K562 (cell line): ENCODE measurements at regions not wholly inside any gene's neighbourhood (a gene's known extent, or its start where the extent isn't known, plus 50 kb on each side); places are given as distances from the start of the nearest gene placed in this dataset.

ENCODE experiments used
- ATAC-seq: fragments of 200-7000 bp; cut with Tn5 transposase; 3 replicates; pipeline ENCODE4 v1.9.1; 2020; ENCODE audit warnings: moderate library complexity
- BruUV-seq: library from RNA; stranded (reverse); fragments of 400-500 nt; replicated peaks from 2 replicates; lab custom pipeline; 2021; lab: Mats Ljungman, UMichigan
- CTCF ChIA-PET: fragments of 300-600 bp; formaldehyde crosslinking; extraction: SDS; loops from one replicate; lab custom pipeline; 2021; ENCODE audit warnings: low intra/inter-chr PET ratio; lab: Yijun Ruan, JAX
- POLR2A ChIA-PET: fragments of 300-600, 350-650 bp; sonication (Branson Sonifier 250); formaldehyde crosslinking; extraction: SDS; loops from one replicate; lab custom pipeline; 2021; ENCODE audit warnings: antibody characterized with exemption, inconsistent platforms; lab: Yijun Ruan, JAX
- DNase-seq, 4 experiments: peaks; one replicate each; pipeline versions ENCODE4 v3.0.0 to v3.0.0-alpha.2; 2011 to 2018; ENCODE audit warnings: low spot score in 3 of 4, mixed read lengths in 3 of 4; ENCODE audit errors: extremely low read depth in 1 of 4
- FAIRE-seq: peaks from 2 replicates; lab custom pipeline; 2011; peaks lifted over from hg19 to GRCh38; lab: Jason Lieb, UNC
- H2AFZ ChIP-seq: 2 replicates; pipeline ENCODE4 v1.6.0; 2011; ENCODE audit warnings: low read depth, low read length, control low read depth, inconsistent platforms
- H3K27ac ChIP-seq: fragments of 200-600 bp; 3 replicates; pipeline ENCODE4 v1.8.0; 2011; ENCODE audit warnings: low read depth, mild to moderate bottlenecking, control low read depth, inconsistent platforms, low read length, moderate library complexity, mixed read lengths; ENCODE audit errors: extremely low read depth
- H3K27me3 ChIP-seq, 2 experiments: fragments of 300-600 bp in 1 of 2; 2 replicates in 1 of 2; 3 replicates in 1 of 2; pipeline versions ENCODE4 v1.6.0 to v1.8.0; 2011; ENCODE audit warnings: inconsistent platforms in 2 of 2, low read length in 2 of 2, mild to moderate bottlenecking in 1 of 2, mixed read lengths in 1 of 2, moderate library complexity in 1 of 2; ENCODE audit not compliant: control insufficient read depth in 2 of 2, insufficient read depth in 2 of 2
- H3K36me3 ChIP-seq: fragments of 300-600 bp; 3 replicates; pipeline ENCODE4 v1.8.0; 2011; ENCODE audit warnings: mild to moderate bottlenecking, low read length, inconsistent platforms; ENCODE audit not compliant: control insufficient read depth, insufficient read depth
- H3K4me1 ChIP-seq, 2 experiments: fragments of 200-600 bp in 1 of 2; replicated peaks in 1 of 2; 2 replicates in 1 of 2; 3 replicates in 1 of 2; pipeline versions ENCODE4 v1.5.1 to v1.8.0; 2011; ENCODE audit warnings: inconsistent platforms in 2 of 2, low read length in 2 of 2, mild to moderate bottlenecking in 1 of 2, mixed read lengths in 1 of 2, moderate library complexity in 1 of 2; ENCODE audit not compliant: control insufficient read depth in 2 of 2, insufficient read depth in 2 of 2
- H3K4me2 ChIP-seq: 2 replicates; pipeline ENCODE4 v1.6.1; 2011; ENCODE audit warnings: low read length, control low read depth, inconsistent platforms, mixed read lengths; ENCODE audit not compliant: insufficient read depth
- H3K4me3 ChIP-seq: fragments of 200-600 bp; sonication (generic), shearing (Covaris generic); 2 replicates; pipeline ENCODE4 v1.5.1; 2016; ENCODE audit warnings: control low read depth, inconsistent platforms
- H3K79me2 ChIP-seq: fragments of 200-600 bp; 3 replicates; pipeline ENCODE4 v1.8.0; 2011; ENCODE audit warnings: low read length, inconsistent platforms; ENCODE audit not compliant: control insufficient read depth, insufficient read depth
- H3K9ac ChIP-seq, 2 experiments: 2 replicates each; pipeline versions ENCODE4 v1.6.0 to v1.6.1; 2011; ENCODE audit warnings: low read depth in 2 of 2, low read length in 2 of 2, control low read depth in 1 of 2, inconsistent platforms in 1 of 2, mild to moderate bottlenecking in 1 of 2, mixed read lengths in 1 of 2; ENCODE audit not compliant: insufficient read depth in 1 of 2
- H3K9me1 ChIP-seq: one replicate; pipeline ENCODE4 v1.6.0; 2011; ENCODE audit warnings: inconsistent platforms, mild to moderate bottlenecking, low read length, moderate library complexity; ENCODE audit not compliant: control insufficient read depth, insufficient read depth
- H3K9me3 ChIP-seq: replicated peaks from 2 replicates; pipeline ENCODE4 v1.5.1; 2011; ENCODE audit warnings: low read depth, low read length, inconsistent platforms; ENCODE audit not compliant: control insufficient read depth, insufficient read depth
- H4K20me1 ChIP-seq: replicated peaks from 2 replicates; pipeline ENCODE4 v1.6.1; 2011; ENCODE audit warnings: low read length, inconsistent platforms, mixed read lengths; ENCODE audit not compliant: control insufficient read depth, insufficient read depth
- CHCHD3 ChIP-seq: fragments of 250-450 bp; sonication (Bioruptor Pico); IDR thresholded peaks from 2 replicates; pipeline ENCODE4 v2.1.2; 2022; ENCODE audit warnings: mild to moderate bottlenecking
- DLX4 ChIP-seq: fragments of 250-450 bp; sonication (Bioruptor Pico); IDR thresholded peaks from 2 replicates; pipeline ENCODE4 v1.6.1; 2021; ENCODE audit warnings: mild to moderate bottlenecking
- ILK ChIP-seq: fragments of 450-650 bp; IDR thresholded peaks from 2 replicates; pipeline ENCODE4 v1.6.1; 2016; ENCODE audit warnings: missing genetic modification characterization, low read depth, mild to moderate bottlenecking, missing compliant biosample characterization, moderate library complexity, borderline replicate concordance
- MTA2 ChIP-seq: fragments of 450-650 bp; IDR thresholded peaks from 2 replicates; pipeline ENCODE4 v1.6.1; 2016; ENCODE audit warnings: low read depth
- MYBL2 ChIP-seq, 2 experiments: fragments of 450-650 bp in 1 of 2; sonication (generic) in 1 of 2; formaldehyde crosslinking in 1 of 2; IDR thresholded peaks; 2 replicates each; pipeline versions ENCODE4 v1.6.1 to v1.8.1; 2017 to 2022; ENCODE audit warnings: borderline replicate concordance in 1 of 2, inconsistent platforms in 1 of 2, low read depth in 1 of 2, mild to moderate bottlenecking in 1 of 2, missing genetic modification reagents in 1 of 2, moderate library complexity in 1 of 2
- SOX6 ChIP-seq: fragments of 450-650 bp; IDR thresholded peaks from 2 replicates; pipeline ENCODE4 v1.6.1; 2014; ENCODE audit warnings: mild to moderate bottlenecking
- SRSF1 ChIP-seq: fragments of 200-400 bp; formaldehyde crosslinking; IDR thresholded peaks from 2 replicates; pipeline ENCODE4 v1.6.1; 2017; ENCODE audit warnings: mild to moderate bottlenecking, low read depth, low read length, moderate library complexity
- THAP7 ChIP-seq: fragments of 250-450 bp; sonication (Bioruptor Pico); IDR thresholded peaks from 2 replicates; pipeline ENCODE4 v1.5.0; 2021
- TSHZ1 ChIP-seq: fragments of 250-450 bp; sonication (Bioruptor Pico); IDR thresholded peaks from 2 replicates; pipeline ENCODE4 v1.4.0; 2020; ENCODE audit warnings: mild to moderate bottlenecking, moderate library complexity
- ZNF274 ChIP-seq: IDR thresholded peaks from 2 replicates; pipeline ENCODE4 v1.6.1; 2011; ENCODE audit warnings: low read depth, mild to moderate bottlenecking, low read length, moderate library complexity, borderline replicate concordance
- ZNF699 ChIP-seq: fragments of 250-450 bp; sonication (Bioruptor Pico); IDR thresholded peaks from 2 replicates; pipeline ENCODE4 v1.8.0; 2021; ENCODE audit warnings: mild to moderate bottlenecking, moderate library complexity; ENCODE audit not compliant: insufficient replicate concordance
- ZNF707 ChIP-seq: fragments of 250-450 bp; sonication (Bioruptor Pico); conservative IDR thresholded peaks from 2 replicates; pipeline ENCODE4 v1.8.0; 2022; ENCODE audit warnings: inconsistent platforms, mild to moderate bottlenecking, moderate library complexity
- WGBS: fragments of 100-300 bp; shearing (Covaris generic); methylation state at CpG from one replicate; pipeline ENCODE4 v1.1.6; 2016; ENCODE audit warnings: low coverage, mixed read lengths; ENCODE audit not compliant: insufficient coverage; ENCODE audit errors: missing lambda C conversion rate; 5-methylcytosine and 5-hydroxymethylcytosine counted together
- in situ Hi-C: fragments of 300-500 bp; cut with MboI; formaldehyde crosslinking; loops from 4 replicates; pipeline ENCODE4 v1.15.0; 2018; ENCODE audit warnings: inconsistent platforms, mixed read lengths
- intact Hi-C: fragments of 100-400 bp; cut with micrococcal nuclease; formaldehyde crosslinking; loops from 2 replicates; pipeline ENCODE4 v1.14.2; 2022

GRCh38 chr2:119051263-119051662 is 107.3 kb downstream of the C1QL2 start:
- DNase-seq (no peak), ATAC-seq (no peak), FAIRE-seq (no peak)
- intact Hi-C loops: loop anchor here (10.0 kb wide), 1 partner anchor 74 kb away; no protein-coding TSS in a partner anchor
- H3K9me1 ChIP-seq: no peaks in the 10 kb centered on the region
- H3K4me3 ChIP-seq: no peak overlapping the region
- CTCF ChIA-PET: no interaction called here
- 27% methylated on average over 2 of the region's 2 CpGs for WGBS
- TF ChIP-seq DLX4 (no peak), SRSF1 (no peak), ILK (no peak), ZNF274 (no peak), CHCHD3 (CRISPR knock-in tag) (no peak), MYBL2 (IDR thresholded peaks at IDR 0.05; ENCODE audit: low read depth) (no peak), MYBL2 (CRISPR knock-in tag; IDR thresholded peaks at IDR 0.05; ENCODE audit: borderline replicate concordance) (no peak), ZNF699 (CRISPR knock-in tag) (no peak), ZNF707 (CRISPR knock-in tag) (no peak), MTA2 (no peak), TSHZ1 (no peak), SOX6 (no peak), THAP7 (CRISPR knock-in tag) (no peak)
- H3K36me3 ChIP-seq: no peaks in the 10 kb centered on the region
- peaks cover 0 to 7% of the 10 kb centered on the region in 2 experiments; a peak in 2 of 5 replicates for H3K27me3 ChIP-seq
- in situ Hi-C loops: no loop called here
- H3K4me2 ChIP-seq: no peak overlapping the region
- H3K4me1 ChIP-seq: peaks cover 8 to 10% of the 10 kb centered on the region in 2 experiments
- H2AFZ ChIP-seq: no peak overlapping the region
- H4K20me1 ChIP-seq: no peaks in the 10 kb centered on the region
- H3K9me3 ChIP-seq: no peaks in the 10 kb centered on the region
- no peak overlapping the region for H3K9ac ChIP-seq
- no TSS peak for BruUV-seq
- H3K79me2 ChIP-seq: no peaks in the 10 kb centered on the region
- H3K27ac ChIP-seq: no peak overlapping the region
- POLR2A ChIA-PET: no interaction called here
